Posterior cingulate gyrus (tissue), 11 donors: ENCODE measurements at regions not wholly inside any gene's neighbourhood (a gene's known extent, or its start where the extent isn't known, plus 50 kb on each side); places are given as distances from the start of the nearest gene placed in this dataset.
A peak's percentile ranks its signal among the peaks of the same experiment; 100 is the strongest.
"Not testable (repeated sequence)": the region's sequence is repeated elsewhere in the genome, so short reads cannot be mapped to it uniquely, and the experiment has no call there.

ENCODE experiments used
- DNase-seq, 10 donors: peaks; one replicate each; pipeline versions ENCODE4 v3.0.0 to v3.0.0-alpha.2; 2020 to 2021; ENCODE audit warnings: mixed read lengths in 3 of 10
- intact Hi-C: fragments of 100-400 bp; cut with DNase I; formaldehyde crosslinking; loops from one replicate; pipeline ENCODE4 v1.15.1; 2023

DNA sequence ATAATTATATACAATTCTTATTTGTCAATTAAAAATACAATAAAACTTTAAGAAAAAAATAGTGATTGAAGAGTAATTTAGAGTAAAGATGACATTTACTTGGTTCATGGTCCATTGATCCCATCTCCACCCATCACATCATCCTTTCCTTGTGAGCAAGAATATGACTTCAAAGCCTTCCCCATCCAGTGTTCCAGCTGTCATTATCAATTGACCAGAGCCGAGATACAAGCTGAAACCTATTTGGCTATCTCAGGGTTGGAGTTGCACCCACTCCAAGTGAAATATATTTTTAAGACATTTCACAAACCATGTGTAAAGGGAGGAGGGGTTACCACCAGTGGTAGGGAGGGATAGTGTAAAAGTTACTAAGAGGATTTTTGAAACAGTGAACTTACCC lies 428.9 kb upstream of the C1orf87 start:
- intact Hi-C loops = no loop called here
- DNase-seq = no peak

DNA sequence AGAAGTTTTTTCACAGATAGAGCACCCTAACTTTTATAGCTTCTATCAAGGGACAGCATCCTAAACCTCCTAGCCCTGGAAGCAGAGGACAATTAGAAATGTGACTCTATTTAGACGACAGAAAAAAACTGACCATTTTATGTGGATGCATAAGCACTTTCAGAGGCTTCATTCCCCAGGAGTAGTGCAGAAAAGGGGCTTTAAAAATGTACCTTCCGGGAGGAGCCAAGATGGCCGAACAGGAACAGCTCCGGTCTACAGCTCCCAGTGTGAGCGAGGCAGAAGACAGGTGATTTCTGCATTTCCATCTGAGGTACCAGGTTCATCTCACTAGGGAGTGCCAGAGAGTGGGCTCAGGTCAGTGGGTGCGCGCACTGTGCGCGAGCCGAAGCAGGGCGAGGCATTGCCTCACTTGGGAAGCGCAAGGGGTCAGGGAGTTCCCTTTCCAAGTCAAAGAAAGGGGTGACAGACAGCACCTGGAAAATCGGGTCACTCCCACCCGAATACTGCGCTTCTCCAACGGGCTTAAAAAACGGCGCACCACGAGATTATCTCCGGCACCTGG lies 416.4 kb upstream of the C1orf87 start:
- peak in 1 of 10 donors; percentile 39 for DNase-seq
- intact Hi-C loops = not testable (repeated sequence)

DNA sequence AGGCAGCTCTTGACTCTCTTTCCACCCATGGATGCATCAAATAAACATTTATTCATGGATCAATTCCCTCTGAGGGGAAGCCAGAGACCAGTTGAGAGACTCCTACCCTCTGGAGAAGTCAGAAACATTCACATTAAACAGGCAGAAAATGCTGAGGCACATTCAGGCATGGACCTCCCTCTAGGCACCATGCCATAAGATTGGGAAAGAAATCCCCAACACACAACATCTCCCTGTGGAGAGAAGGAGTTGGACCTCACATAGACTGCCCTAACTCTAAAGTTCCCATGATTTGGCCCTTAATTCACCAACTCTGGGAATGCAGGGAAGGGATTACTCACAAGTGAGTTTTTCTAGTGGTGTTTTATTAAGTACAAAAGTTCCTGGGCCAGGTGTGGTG lies 415.3 kb upstream of the C1orf87 start:
- intact Hi-C loops = no loop called here
- DNase-seq = no peak

DNA sequence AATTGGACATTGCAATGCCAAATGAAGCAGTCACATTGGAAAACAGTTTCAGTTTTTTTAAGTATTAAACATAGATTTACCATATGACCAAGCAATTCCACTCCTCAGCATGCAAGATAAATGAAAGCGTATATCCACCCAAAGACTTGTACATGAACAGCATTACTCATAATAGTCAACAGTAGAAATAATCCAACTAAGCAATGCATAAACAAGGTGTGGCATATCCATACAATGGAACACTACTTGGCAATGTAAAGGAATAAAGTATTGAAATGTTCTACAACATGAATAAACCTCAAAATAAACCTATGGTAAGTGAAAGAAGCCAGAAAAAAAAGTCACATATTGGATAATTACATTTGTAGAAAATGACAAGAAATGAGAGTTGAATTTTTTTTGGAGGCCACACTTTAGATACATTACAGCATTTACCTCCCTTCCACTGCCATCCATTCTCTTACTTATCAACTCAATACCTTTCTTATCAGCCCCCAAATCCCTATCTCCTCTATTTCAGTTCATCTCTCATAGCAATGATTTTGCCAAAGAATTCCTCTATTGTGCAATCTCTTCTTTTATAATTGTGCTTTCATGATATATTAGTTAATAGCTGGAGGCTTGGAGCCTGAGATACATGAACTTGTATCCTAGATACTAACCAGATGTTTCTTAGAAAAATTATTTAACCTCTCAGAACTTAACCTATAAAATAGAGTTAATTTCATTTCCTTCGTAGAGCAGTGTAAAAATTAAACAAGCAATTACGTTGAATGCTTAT lies 414.2 kb upstream of the C1orf87 start:
- intact Hi-C loops = no loop called here
- DNase-seq = no peak

DNA sequence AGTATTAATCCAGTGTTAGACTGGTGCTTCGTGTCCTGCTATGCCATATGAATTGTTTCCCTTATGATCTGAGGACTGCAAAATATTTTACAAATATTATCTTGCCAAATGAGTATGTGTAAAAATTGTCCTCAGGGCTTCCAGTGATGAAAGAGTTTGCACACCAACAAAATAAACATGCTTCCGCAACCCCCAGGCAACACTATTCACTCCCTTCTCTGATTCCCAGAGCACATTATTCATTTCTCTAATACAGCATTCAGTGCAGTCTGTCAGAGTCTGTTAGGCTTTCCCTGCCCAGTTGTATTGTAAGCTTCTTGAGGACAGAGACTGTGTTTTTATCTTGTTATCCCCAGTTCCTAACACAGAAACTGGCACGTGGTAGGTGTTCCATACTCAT lies 409.9 kb upstream of the C1orf87 start:
- DNase-seq = no peak
- intact Hi-C loops = no loop called here

DNA sequence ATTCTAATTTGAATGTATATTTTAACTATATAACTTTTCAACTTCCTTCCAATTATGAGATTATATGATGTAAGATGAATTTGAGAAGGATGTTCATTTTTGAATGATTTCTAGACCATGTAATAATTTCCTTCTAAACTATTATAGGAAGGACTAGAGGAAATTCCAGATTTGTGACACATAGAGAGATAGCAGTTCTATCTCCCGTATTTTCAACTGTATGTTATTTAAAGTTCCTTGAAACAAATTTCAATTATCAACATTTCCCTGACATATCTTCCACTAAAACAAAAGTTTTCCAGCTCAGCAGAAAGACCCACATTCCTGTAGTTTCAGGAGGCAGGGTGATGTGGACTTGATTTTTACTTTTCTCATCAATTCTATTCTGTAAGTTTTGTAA lies 396.7 kb upstream of the C1orf87 start:
- DNase-seq = no peak
- intact Hi-C loops = no loop called here

DNA sequence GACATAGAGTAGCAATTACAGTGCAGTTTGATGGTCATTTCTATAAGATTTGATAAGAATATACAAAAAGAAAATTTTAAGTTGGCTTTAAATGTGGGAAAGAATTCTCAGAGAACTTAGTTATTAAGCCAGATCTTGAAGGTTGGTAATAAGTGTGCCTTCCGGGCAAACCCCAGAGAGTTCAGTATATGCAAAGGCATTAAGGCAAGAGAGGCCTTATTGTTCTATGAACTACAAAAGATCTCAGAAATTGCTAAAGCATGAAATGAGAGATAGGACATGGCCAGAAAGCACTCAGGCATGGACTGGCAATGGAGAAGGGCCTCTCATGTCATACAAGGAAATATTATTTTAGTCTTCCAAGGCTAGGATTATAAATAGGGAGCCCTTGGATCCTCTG lies 390.2 kb upstream of the C1orf87 start:
- intact Hi-C loops = no loop called here
- DNase-seq = no peak

DNA sequence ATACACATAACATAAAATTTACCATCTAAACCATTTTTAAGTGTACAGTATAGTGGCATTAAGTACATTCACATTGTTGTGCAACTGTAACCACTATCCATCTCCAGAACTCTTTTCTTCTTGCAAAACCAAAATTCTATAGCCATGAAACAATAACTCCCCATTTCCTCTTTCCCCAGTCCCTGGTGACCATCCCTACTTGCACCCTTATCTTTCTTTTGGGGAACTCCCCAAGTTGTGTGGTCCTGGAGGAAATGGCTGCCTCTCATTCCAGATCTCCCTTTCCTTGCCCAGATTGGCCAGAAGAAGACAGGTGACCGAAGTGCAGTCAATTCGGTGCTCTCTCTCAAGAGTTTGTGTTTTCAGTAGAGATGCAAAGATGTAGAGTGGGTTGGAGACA lies 389.6 kb upstream of the C1orf87 start:
- intact Hi-C loops = no loop called here
- no peak for DNase-seq

DNA sequence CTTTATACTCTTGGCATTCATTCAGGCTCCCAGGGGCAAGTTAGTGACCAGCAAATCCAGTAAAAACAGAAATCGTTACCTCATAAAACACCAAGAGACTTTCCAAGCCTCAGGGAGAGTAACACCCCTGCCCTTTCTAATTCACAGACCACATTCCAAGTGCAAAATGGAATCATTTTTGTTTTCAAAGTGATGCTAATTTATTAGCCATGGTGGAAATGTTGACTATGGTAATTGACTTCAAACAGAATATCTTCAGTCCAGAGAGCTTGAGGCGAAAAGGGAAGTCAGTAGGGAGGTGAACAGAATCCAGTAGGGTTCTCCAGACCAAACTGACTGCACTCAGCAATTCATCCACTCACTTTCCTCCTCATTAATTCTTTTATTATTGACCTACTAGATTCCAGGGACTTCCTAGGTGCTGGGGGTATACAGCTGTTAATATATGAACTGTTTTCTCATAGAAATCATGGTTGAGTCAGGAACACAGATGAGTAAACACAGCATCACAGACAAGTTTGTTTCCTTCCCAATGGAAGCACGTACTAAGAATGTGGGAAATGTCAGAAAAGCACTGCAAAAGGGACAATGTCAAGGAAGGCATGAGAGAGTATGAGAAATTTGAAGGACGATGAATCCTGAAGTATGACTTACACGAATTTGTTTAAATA lies 388.5 kb upstream of the C1orf87 start:
- intact Hi-C loops = no loop called here
- no peak for DNase-seq

DNA sequence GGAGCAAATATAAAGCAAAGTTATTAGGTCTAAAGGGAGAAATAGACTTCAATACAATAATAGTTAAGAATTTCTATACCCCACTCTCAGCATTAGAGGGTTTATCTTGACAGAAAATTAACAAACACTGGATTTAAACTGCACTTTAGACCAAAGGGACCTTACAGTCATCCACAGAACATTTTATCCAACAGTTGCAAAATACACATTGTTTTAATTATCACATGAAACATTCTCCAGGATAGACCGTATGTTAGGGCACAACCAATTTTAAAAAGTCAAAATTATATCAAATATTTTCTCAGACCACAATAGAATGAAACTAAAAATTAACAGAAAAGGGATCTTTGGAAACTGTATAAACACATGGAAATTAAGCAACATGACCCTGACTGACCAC lies 384.5 kb upstream of the C1orf87 start:
- DNase-seq = no peak
- intact Hi-C loops = no loop called here

DNA sequence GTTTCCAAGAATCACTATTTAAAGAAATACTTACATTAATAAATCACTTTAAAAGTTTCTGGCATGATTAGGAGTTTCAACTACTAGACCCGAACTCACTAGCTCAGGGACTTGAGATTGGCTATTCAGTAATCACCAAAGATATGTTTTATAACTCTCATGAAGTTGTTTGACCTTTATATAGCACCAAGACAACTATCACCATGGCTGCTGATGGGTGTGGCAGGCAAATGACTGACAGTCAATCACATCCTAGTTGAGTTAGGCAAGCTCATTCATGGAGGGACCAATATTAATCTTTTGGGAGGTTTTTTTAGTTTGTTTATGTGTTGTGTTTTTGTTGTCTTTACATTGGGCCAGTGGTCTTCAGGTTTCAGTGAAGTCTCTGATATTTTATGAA lies 376.3 kb upstream of the C1orf87 start:
- intact Hi-C loops = no loop called here
- peak in 1 of 10 donors; percentile 7 for DNase-seq

DNA sequence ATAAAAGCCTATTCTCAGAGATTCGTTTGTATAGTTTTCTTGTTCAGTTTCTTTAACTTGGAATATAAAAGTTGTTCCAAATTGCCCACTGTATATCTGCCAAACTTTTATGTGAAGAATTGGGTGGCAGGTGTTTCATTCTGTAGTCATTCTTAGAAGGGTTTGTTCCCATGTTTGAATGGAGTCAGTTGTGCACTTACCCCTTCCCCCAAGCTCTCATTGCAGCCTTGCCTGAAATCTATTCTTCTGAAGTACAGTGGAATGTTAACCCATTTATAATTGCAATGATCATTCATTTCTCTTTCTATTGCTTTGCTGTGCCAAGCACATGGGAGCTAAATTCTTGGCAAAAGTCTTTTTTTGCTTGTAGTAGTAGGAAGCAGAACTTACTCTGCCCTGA lies 375.3 kb upstream of the C1orf87 start:
- intact Hi-C loops = no loop called here

DNA sequence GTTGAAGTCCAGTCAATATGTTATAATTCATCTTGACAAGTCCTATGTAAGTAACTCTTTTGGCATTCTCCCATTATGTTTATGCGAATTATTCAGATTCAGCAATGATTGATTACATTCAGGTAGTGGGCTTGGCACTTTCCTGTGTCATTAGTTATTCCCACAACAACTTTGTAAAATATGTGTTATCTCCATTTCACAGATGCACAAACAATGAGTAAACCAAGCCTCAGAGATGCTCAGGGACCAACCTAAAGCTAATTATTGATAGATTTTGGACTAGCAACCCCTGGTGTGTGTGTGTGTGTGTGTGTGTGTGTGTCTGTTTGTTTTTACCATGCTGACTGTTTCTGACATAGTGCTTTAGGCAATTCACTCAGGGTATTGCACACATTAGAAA lies 371.1 kb upstream of the C1orf87 start:
- DNase-seq = no peak
- intact Hi-C loops = no loop called here

More for the DNA sequence above, 375.3 kb upstream of the C1orf87 start:
- DNase-seq = no peak

DNA sequence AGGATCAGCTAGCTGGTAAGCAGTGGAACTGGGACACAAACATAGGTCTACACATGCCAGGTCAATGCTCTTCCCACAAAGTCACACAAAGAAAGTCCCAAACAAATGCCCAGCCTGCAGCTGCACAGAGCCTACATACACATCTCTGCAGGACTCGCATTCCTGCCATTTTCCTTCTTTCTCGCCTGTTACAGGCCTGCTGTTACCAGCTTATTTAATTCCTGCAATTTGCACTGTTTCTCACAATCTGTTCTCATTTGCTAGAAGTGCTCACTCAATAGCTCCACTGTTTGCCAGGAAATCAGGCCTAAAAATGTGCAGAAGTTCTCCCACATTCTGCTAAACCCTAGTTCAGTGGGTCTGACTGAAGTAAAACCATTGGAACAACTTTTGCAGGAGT lies 362.6 kb upstream of the C1orf87 start:
- peak in 2 of 10 donors; percentile 26 for DNase-seq
- intact Hi-C loops = no loop called here

DNA sequence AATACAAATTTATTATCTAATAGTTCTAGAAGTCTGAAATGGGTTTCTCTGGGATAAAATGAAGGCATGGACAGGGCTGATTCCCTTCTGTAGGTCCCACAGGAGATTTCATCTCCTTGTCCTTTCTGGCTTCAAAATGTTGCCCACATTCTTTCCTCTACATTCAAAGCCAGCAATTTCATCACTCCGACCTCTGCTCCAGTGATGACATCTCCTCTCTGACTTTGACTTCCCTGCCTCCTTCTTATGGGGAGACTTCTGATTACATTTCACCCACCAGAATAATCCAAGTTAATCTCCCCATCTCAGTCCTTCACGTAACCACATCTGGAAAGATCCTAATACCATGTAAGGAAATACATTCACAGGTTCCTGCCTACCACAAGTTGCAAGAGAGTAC lies 358.0 kb upstream of the C1orf87 start:
- DNase-seq = no peak
- intact Hi-C loops = no loop called here

DNA sequence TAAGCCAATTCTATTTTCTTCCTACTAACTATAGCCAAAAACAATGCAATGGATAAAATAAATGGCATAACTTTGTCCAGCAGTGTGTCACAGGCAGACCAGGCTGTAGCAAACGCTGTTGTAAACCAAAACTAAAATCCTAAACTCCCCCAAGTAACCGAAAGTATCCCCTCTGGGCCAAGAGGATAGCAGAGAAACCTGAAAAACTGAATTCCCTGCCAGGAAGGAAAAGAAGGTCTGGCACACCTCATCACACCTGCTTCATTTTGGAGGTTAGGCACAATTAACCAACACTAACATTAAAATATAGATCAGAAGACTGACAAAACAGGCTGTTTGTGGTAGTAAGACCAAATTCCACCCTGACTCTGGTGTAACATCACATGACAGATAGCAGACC lies 356.8 kb upstream of the C1orf87 start:
- intact Hi-C loops = no loop called here
- DNase-seq = no peak

DNA sequence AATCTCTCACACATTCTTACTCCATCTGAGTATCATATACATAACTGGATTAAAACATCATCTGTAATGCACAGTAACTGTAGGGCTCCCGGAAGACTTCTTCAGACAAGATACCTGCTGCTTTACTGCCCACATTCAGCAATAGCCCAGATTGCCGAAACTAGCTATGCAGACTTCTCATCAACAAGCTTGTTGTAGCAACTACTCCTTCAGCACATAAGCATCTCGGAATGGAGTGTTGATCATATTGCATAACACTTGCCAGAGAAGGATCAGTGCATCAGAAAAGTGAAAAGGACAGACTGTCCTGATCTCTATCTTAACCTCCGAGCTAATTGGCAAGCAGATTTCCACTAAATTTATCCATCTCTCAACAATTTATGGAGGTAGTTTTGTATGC lies 354.6 kb upstream of the C1orf87 start:
- DNase-seq = no peak
- intact Hi-C loops = no loop called here

DNA sequence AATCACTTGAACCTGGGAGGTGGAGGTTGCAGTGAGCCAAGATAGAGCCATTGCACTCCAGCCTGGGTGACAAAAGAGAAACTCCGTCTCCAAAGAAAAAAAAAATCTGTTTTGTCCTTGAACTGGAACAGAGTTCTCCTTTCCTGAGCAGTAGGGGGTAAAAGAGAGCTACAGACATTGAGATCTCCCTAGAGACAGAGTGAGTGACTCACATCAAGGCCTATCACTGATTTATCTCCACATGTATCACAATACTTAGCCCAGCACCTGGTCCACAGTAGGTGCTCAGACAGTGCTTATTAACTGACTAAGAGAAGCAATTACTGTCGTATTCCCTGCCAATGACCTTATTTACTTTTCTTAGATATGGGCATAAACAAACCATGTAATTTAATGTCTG lies 354.1 kb upstream of the C1orf87 start:
- DNase-seq = no peak
- intact Hi-C loops = no loop called here

DNA sequence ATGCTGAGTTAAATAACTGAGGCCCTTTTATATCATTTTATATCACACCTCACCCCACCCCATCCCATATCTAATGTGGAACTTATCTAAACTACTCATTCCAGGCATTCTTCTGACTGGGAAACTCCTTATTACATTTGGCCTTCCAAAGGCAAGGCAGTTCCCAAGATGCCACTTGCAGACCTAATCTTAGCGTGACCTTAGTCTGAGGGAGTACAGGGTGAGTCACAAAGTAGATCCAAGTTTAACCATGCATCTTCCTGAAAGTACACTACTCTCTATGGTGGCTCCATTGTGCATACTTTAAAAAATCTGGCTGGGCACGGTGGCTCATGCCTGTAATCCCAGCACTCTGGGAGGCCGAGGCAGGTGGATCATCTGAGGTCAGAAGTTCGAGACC lies 353.6 kb upstream of the C1orf87 start:
- intact Hi-C loops = no loop called here
- no peak for DNase-seq

DNA sequence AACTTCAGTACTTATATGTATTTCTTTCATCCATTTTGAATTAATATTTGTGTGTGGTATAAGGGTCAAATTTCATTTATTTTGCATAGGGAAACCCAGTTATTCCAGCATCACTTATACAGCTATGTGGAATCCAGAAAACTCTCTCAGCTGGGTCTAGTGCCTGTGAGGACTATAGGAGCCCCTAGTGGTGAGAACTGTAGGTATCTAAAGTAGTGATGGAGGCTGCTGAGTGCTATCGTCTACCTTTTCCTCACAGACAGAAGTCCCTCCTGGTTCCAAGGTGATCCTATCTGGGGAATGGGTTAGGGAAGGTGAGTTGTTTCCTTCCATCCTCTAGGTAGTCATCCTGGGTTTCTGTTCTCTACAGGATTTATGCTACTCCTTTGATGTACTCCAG lies 352.0 kb upstream of the C1orf87 start:
- intact Hi-C loops = no loop called here
- DNase-seq = no peak

DNA sequence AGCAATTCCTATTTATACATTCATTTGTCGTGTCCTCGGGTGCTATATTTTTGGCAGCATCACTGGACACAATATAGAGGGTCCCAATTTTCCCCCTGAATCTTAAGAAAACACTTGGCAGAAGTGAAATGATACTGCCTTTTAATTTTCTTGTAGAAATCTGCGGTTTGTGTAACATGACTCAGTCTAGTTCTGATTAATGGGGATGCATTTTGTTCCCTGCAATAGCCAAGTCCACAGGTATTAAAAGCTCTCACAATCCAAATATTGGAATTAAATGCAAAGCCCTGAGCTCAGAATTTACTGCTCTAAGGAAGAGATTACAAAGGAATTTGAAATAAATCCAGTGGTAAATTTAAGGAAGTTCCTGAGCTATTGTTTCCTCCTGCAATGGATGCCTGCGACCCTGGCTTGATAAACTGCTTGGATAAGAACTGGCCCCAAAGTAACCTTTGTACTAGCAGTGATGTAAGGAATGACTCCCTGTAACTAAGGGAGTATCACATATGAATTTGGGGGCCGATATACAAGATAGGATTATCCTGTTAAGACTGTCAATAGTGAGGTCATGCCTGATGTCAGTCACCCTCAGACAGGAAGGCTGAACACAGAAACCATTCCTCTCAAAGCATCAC lies 349.7 kb upstream of the C1orf87 start:
- no peak for DNase-seq
- intact Hi-C loops = no loop called here

DNA sequence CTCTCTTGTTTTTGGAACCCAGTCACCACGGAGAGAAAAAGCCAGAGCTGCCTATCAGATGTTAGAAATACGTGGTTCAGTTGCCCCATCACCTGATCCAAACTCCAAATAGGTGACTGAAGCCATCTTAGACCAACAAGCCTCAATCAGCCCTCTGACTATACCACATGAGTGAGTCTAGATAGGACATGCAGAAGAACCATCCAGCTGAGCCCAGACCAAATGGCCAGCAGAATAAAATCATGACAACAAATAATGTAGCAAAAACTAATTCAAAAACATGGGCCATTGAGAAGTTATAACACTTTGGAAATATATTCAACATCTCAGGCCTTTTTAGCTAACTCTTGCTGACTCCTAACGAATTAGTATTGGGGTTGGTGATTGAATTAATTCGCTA lies 348.4 kb upstream of the C1orf87 start:
- no peak for DNase-seq
- intact Hi-C loops = no loop called here
